Liver (tissue), 8 donors: ENCODE measurements at regions not wholly inside any gene's neighbourhood (a gene's known extent, or its start where the extent isn't known, plus 50 kb on each side); places are given as distances from the start of the nearest gene placed in this dataset.

Experiments
- DNase-seq: peaks from one replicate; pipeline ENCODE4 v3.0.0-alpha.2; 2017; ENCODE audit warnings: low spot score
- H3K27ac ChIP-seq, 2 donors: one replicate each; pipeline ENCODE4 v1.7.0; 2013; ENCODE audit warnings: inconsistent platforms in 2 of 2, low read length in 2 of 2, control low read depth in 1 of 2, low read depth in 1 of 2, mild to moderate bottlenecking in 1 of 2
- H3K27me3 ChIP-seq, 4 donors: one replicate each; pipeline versions ENCODE4 v1.6.1 to v1.7.0; 2013; ENCODE audit warnings: low read length in 3 of 4, inconsistent platforms in 1 of 4, mild to moderate bottlenecking in 1 of 4, moderate library complexity in 1 of 4; ENCODE audit not compliant: control insufficient read depth in 4 of 4, insufficient read depth in 4 of 4
- H3K36me3 ChIP-seq, 4 donors: one replicate each; pipeline versions ENCODE4 v1.6.1 to v1.7.0; 2013; ENCODE audit warnings: low read length in 3 of 4, mild to moderate bottlenecking in 3 of 4, low read depth in 1 of 4, moderate library complexity in 1 of 4; ENCODE audit not compliant: control insufficient read depth in 4 of 4, insufficient read depth in 3 of 4
- H3K4me1 ChIP-seq, 4 donors: one replicate each; pipeline versions ENCODE4 v1.6.1 to v1.7.0; 2013; ENCODE audit warnings: low read length in 3 of 4, mild to moderate bottlenecking in 3 of 4, moderate library complexity in 1 of 4; ENCODE audit not compliant: control insufficient read depth in 4 of 4, insufficient read depth in 4 of 4
- H3K4me3 ChIP-seq, 3 donors: one replicate each; pipeline versions ENCODE4 v1.6.1 to v1.7.0; 2013; ENCODE audit warnings: low read length in 3 of 3, control low read depth in 1 of 3, low read depth in 1 of 3, mild to moderate bottlenecking in 1 of 3
- H3K9ac ChIP-seq, 2 donors: one replicate each; pipeline ENCODE4 v1.7.0; 2013; ENCODE audit warnings: low read length in 2 of 2, mild to moderate bottlenecking in 2 of 2, moderate library complexity in 2 of 2, control low read depth in 1 of 2, low read depth in 1 of 2
- H3K9me3 ChIP-seq, 4 donors: one replicate each; pipeline versions ENCODE4 v1.6.1 to v1.7.0; 2013; ENCODE audit warnings: low read length in 3 of 4; ENCODE audit not compliant: control insufficient read depth in 4 of 4
- EGR1 ChIP-seq, 2 donors: IDR thresholded peaks; 2 replicates each; pipeline ENCODE4 v1.6.1; 2016 to 2018; ENCODE audit warnings: antibody characterized with exemption in 2 of 2, low read depth in 2 of 2
- FOXA1 ChIP-seq: IDR thresholded peaks from 2 replicates; pipeline ENCODE4 v1.6.1; 2016; ENCODE audit warnings: antibody characterized with exemption
- FOXA2 ChIP-seq: IDR thresholded peaks from 2 replicates; pipeline ENCODE4 v1.6.1; 2016; ENCODE audit warnings: antibody characterized with exemption
- GABPA ChIP-seq, 2 donors: IDR thresholded peaks in 1 of 2; conservative IDR thresholded peaks in 1 of 2; 2 replicates each; pipeline ENCODE4 v1.6.1; 2016; ENCODE audit warnings: antibody characterized with exemption in 2 of 2, mild to moderate bottlenecking in 1 of 2, moderate library complexity in 1 of 2
- HNF4G ChIP-seq: IDR thresholded peaks from 2 replicates; pipeline ENCODE4 v1.6.1; 2016; ENCODE audit warnings: antibody characterized with exemption
- NR2F2 ChIP-seq: IDR thresholded peaks from 2 replicates; pipeline ENCODE4 v1.6.1; 2016; ENCODE audit warnings: antibody characterized with exemption
- RAD21 ChIP-seq, 2 donors: IDR thresholded peaks; 2 replicates each; pipeline ENCODE4 v1.6.1; 2016; ENCODE audit warnings: antibody characterized with exemption in 2 of 2, mild to moderate bottlenecking in 2 of 2
- RXRA ChIP-seq, 2 donors: IDR thresholded peaks; 2 replicates each; pipeline ENCODE4 v1.6.1; 2017 to 2018; ENCODE audit warnings: antibody characterized with exemption in 2 of 2, mild to moderate bottlenecking in 1 of 2
- TAF1 ChIP-seq: conservative IDR thresholded peaks from 2 replicates; pipeline ENCODE4 v1.6.1; 2016; ENCODE audit warnings: antibody characterized with exemption, mild to moderate bottlenecking
- WGBS: extraction: QIAGEN DNeasy Blood & Tissue Kit; methylation state at CpG from one replicate; pipeline ENCODE4 v1.1.7; 2013; 5-methylcytosine and 5-hydroxymethylcytosine counted together
- TF ChIP-seq, protein P1 (sequence below): IDR thresholded peaks from 2 replicates; pipeline ENCODE4 v1.6.1; 2016; ENCODE audit warnings: antibody characterized with exemption, mild to moderate bottlenecking
- TF ChIP-seq, protein P2 (sequence below): IDR thresholded peaks from 2 replicates; pipeline ENCODE4 v1.6.1; 2016; ENCODE audit warnings: antibody characterized with exemption
- TF ChIP-seq, protein P3 (sequence below): fragments of 150-350 bp; IDR thresholded peaks from 2 replicates; pipeline ENCODE4 v1.5.1; 2017; ENCODE audit warnings: improper control_type of control experiment, low read depth, low read length; ENCODE audit not compliant: missing input control
- TF ChIP-seq, protein P4 (sequence below): IDR thresholded peaks from 2 replicates; pipeline ENCODE4 v1.6.1; 2016; ENCODE audit warnings: antibody characterized with exemption
- TF ChIP-seq, protein P5 (sequence below): IDR thresholded peaks from 2 replicates; pipeline ENCODE4 v1.6.1; 2016; ENCODE audit warnings: antibody characterized with exemption
- donor health status: healthy.
- donor health status: healthy.
- donor health status: healthy.
- donor health status: healthy.
- donor health status: healthy.

DNA sequence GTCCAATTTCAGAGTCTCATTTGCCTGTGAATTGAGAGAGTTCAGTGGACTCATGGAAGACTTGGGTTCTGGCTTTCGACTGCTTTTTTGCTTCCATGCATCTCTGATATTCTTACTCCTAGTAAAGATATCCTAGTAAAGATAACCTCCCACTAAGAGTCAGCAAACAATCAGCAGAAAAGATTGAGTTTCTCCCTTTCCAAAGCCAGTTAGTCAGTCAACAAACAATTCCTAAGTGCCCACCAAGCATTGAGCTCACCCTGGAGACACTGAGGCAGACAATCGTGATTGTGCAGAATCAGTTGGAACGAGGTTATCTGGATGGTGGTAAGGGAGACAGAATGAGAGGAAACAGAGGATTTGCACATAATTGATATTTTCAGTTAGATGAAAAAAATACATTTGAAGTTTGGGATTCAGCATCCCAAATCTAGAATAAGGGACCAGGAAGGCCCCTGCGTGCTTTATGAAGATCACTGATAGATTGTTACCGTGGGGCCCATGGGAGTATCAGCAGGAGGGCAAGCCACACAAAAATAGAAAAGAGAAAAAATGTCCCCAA is 99.7 kb upstream of the SLC38A2 start:
- Histone ChIP-seq H3K4me3 (no peak overlapping the region), H3K4me1 (peaks cover 0 to 15% (median 10%) of the 10 kb centered on the region in 4 donors), H3K27me3 (no peaks in the 10 kb centered on the region), H3K9ac (peak overlapping the region in 1 of 2 donors; percentile 74), H3K9me3 (no peaks in the 10 kb centered on the region), H3K36me3 (no peaks in the 10 kb centered on the region), H3K27ac (peak overlapping the region; percentile 75 to 90)
- WGBS = 79% methylated on average over 5 of the region's 5 CpGs
- no peak for DNase-seq
- no peak for TF ChIP-seq FOXA2
- TF ChIP-seq NR2F2 = no peak
- TF ChIP-seq, protein P1, sequence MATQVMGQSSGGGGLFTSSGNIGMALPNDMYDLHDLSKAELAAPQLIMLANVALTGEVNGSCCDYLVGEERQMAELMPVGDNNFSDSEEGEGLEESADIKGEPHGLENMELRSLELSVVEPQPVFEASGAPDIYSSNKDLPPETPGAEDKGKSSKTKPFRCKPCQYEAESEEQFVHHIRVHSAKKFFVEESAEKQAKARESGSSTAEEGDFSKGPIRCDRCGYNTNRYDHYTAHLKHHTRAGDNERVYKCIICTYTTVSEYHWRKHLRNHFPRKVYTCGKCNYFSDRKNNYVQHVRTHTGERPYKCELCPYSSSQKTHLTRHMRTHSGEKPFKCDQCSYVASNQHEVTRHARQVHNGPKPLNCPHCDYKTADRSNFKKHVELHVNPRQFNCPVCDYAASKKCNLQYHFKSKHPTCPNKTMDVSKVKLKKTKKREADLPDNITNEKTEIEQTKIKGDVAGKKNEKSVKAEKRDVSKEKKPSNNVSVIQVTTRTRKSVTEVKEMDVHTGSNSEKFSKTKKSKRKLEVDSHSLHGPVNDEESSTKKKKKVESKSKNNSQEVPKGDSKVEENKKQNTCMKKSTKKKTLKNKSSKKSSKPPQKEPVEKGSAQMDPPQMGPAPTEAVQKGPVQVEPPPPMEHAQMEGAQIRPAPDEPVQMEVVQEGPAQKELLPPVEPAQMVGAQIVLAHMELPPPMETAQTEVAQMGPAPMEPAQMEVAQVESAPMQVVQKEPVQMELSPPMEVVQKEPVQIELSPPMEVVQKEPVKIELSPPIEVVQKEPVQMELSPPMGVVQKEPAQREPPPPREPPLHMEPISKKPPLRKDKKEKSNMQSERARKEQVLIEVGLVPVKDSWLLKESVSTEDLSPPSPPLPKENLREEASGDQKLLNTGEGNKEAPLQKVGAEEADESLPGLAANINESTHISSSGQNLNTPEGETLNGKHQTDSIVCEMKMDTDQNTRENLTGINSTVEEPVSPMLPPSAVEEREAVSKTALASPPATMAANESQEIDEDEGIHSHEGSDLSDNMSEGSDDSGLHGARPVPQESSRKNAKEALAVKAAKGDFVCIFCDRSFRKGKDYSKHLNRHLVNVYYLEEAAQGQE = no peak
- TF ChIP-seq HNF4G = no peak
- TF ChIP-seq RXRA (IDR thresholded peaks at IDR 0.05) = no peak
- no peak for TF ChIP-seq GABPA (IDR thresholded peaks at IDR 0.05 in 1 of 2, conservative IDR thresholded peaks at IDR 0.05 in 1 of 2)

DNA sequence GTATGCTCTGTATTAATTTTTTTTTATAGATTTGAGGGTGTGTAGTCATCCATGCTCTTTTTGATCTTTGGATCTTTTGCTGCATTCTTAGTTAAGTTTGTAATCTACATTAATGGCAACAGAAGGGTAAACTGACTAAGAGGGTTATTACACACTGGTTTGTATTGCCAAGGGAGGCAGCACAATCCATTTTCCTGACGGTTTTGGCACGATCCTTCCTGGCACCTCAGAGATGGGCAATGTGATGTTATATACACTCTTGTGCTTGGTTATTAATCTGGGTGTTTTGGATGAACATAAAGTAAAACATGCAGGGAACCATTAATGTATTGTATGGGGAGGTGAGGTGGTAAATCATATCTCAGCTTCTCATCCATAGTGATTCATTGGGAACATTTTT is 98.8 kb upstream of the SLC38A2 start:
- TF ChIP-seq, protein P2, sequence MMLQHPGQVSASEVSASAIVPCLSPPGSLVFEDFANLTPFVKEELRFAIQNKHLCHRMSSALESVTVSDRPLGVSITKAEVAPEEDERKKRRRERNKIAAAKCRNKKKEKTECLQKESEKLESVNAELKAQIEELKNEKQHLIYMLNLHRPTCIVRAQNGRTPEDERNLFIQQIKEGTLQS = no peak
- TF ChIP-seq FOXA1 (no peak), RXRA (IDR thresholded peaks at IDR 0.05) (no peak)
- Histone ChIP-seq H3K27me3 (no peaks in the 10 kb centered on the region), H3K9ac (no peak overlapping the region), H3K9me3 (no peaks in the 10 kb centered on the region), H3K4me1 (peaks cover 0 to 15% (median 10%) of the 10 kb centered on the region in 4 donors), H3K4me3 (no peak overlapping the region), H3K27ac (no peak overlapping the region), H3K36me3 (no peaks in the 10 kb centered on the region)
- DNase-seq = no peak
- WGBS = 94% methylated on average over 2 of the region's 2 CpGs

DNA sequence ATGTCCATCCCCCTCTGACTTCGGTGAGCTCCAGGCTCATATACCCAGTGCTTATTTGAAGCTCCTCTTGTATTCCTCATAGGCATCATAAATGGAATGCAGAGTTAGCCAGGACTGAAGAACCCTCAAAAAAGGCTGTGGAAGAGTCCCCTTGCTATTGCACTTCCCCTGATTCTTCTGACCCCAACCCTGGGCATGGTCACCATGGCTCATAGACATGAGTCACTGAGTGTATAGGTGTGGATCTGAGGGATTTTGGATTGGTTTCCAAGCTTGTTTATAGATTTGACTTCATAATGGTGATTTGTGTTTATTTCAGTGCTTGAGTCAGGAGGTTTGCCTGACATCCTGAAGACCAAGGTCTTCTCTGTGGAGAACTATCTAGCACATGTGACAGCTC is 98.4 kb upstream of the SLC38A2 start:
- no peak overlapping the region for H3K9ac ChIP-seq
- no peaks in the 10 kb centered on the region for H3K27me3 ChIP-seq
- H3K4me3 ChIP-seq = no peak overlapping the region
- no peak for TF ChIP-seq TAF1
- no peaks in the 10 kb centered on the region for H3K36me3 ChIP-seq
- 88% methylated on average over 1 of the region's 1 CpG for WGBS
- H3K4me1 ChIP-seq = peaks cover 0 to 15% (median 10%) of the 10 kb centered on the region in 4 donors
- H3K9me3 ChIP-seq = no peaks in the 10 kb centered on the region
- no peak overlapping the region for H3K27ac ChIP-seq
- no peak for DNase-seq

DNA sequence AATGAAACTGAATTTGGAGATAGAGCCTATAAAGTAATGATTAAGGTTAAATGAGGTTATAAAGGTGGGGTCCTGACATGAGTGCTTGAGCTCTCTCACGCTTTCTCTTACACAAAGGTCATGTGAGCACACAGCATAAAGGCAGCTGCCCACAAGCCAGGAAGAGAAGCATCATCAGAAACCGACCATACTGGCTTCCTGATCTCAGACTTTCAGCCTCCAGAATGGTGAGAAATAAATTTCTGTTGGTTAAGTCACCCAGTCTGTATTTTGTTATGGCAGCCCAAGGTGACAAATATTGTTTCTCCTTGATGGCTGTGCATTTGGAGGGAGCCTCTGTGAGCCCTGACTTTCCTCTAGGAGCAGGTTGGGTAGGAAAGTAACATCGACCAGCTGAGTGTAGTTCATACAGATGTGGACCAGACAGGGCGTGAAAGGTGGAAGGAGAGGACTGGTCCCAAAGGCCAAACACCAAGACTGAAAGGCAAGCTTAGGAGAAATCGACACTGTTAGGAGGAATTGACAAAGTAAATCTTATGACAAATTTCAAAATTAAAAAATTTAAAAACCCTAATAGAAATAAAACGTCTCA is 97.6 kb upstream of the SLC38A2 start:
- Histone ChIP-seq H3K4me1 (peaks cover 0 to 15% (median 10%) of the 10 kb centered on the region in 4 donors), H3K27me3 (no peaks in the 10 kb centered on the region), H3K36me3 (no peaks in the 10 kb centered on the region), H3K9ac (no peak overlapping the region), H3K9me3 (no peaks in the 10 kb centered on the region), H3K4me3 (no peak overlapping the region), H3K27ac (no peak overlapping the region)
- DNase-seq = no peak
- 70% methylated on average over 6 of the region's 6 CpGs for WGBS
- TF ChIP-seq, protein P3, sequence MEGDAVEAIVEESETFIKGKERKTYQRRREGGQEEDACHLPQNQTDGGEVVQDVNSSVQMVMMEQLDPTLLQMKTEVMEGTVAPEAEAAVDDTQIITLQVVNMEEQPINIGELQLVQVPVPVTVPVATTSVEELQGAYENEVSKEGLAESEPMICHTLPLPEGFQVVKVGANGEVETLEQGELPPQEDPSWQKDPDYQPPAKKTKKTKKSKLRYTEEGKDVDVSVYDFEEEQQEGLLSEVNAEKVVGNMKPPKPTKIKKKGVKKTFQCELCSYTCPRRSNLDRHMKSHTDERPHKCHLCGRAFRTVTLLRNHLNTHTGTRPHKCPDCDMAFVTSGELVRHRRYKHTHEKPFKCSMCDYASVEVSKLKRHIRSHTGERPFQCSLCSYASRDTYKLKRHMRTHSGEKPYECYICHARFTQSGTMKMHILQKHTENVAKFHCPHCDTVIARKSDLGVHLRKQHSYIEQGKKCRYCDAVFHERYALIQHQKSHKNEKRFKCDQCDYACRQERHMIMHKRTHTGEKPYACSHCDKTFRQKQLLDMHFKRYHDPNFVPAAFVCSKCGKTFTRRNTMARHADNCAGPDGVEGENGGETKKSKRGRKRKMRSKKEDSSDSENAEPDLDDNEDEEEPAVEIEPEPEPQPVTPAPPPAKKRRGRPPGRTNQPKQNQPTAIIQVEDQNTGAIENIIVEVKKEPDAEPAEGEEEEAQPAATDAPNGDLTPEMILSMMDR = no peak
- TF ChIP-seq, protein P4, sequence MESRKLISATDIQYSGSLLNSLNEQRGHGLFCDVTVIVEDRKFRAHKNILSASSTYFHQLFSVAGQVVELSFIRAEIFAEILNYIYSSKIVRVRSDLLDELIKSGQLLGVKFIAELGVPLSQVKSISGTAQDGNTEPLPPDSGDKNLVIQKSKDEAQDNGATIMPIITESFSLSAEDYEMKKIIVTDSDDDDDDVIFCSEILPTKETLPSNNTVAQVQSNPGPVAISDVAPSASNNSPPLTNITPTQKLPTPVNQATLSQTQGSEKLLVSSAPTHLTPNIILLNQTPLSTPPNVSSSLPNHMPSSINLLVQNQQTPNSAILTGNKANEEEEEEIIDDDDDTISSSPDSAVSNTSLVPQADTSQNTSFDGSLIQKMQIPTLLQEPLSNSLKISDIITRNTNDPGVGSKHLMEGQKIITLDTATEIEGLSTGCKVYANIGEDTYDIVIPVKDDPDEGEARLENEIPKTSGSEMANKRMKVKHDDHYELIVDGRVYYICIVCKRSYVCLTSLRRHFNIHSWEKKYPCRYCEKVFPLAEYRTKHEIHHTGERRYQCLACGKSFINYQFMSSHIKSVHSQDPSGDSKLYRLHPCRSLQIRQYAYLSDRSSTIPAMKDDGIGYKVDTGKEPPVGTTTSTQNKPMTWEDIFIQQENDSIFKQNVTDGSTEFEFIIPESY = no peak
- no peak for TF ChIP-seq FOXA2
- TF ChIP-seq, protein P2 = no peak
- TF ChIP-seq RXRA (IDR thresholded peaks at IDR 0.05) = no peak
- TF ChIP-seq RAD21 (IDR thresholded peaks at IDR 0.05) = no peak
- TF ChIP-seq, protein P5, sequence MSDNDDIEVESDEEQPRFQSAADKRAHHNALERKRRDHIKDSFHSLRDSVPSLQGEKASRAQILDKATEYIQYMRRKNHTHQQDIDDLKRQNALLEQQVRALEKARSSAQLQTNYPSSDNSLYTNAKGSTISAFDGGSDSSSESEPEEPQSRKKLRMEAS = no peak
- no peak for TF ChIP-seq EGR1 (IDR thresholded peaks at IDR 0.05; ENCODE audit: low read depth in 2 of 2)
